CD14-positive monocyte (primary cell): ENCODE measurements at regions not wholly inside any gene's neighbourhood (a gene's known extent, or its start where the extent isn't known, plus 50 kb on each side); places are given as distances from the start of the nearest gene placed in this dataset.

ENCODE experiments used
- DNase-seq, 3 donors: peaks; one replicate each; pipeline ENCODE4 v3.0.0-alpha.2; 2011 to 2022
- H2AFZ ChIP-seq: 2 replicates; pipeline ENCODE4 v1.6.0; 2012; ENCODE audit warnings: mild to moderate bottlenecking, low read depth, low read length, inconsistent platforms; ENCODE audit not compliant: insufficient read depth, poor library complexity, severe bottlenecking
- H3K27ac ChIP-seq, 2 donors: 1 replicate in 1 of 2; 2 replicates in 1 of 2; pipeline ENCODE4 v1.5.1; 2012 to 2013; ENCODE audit warnings: low read length in 2 of 2, control low read depth in 1 of 2, inconsistent platforms in 1 of 2, low read depth in 1 of 2, mild to moderate bottlenecking in 1 of 2
- H3K27me3 ChIP-seq, 2 donors: one replicate each; pipeline versions ENCODE4 v1.6.0 to v1.6.1; 2011 to 2013; ENCODE audit warnings: low read length in 2 of 2; ENCODE audit not compliant: control insufficient read depth in 2 of 2, insufficient read depth in 2 of 2
- H3K36me3 ChIP-seq, 2 donors: replicated peaks in 1 of 2; 1 replicate in 1 of 2; 2 replicates in 1 of 2; pipeline versions ENCODE4 v1.5.1 to v1.6.1; 2012 to 2013; ENCODE audit warnings: low read length in 2 of 2, control low read depth in 1 of 2, inconsistent platforms in 1 of 2, mild to moderate bottlenecking in 1 of 2; ENCODE audit not compliant: insufficient read depth in 2 of 2, control insufficient read depth in 1 of 2
- H3K4me1 ChIP-seq, 2 donors: 1 replicate in 1 of 2; 2 replicates in 1 of 2; pipeline versions ENCODE4 v1.5.1 to v1.6.1; 2012 to 2013; ENCODE audit warnings: low read length in 2 of 2, control low read depth in 1 of 2, inconsistent platforms in 1 of 2, mild to moderate bottlenecking in 1 of 2, moderate library complexity in 1 of 2; ENCODE audit not compliant: insufficient read depth in 2 of 2, control insufficient read depth in 1 of 2
- H3K4me2 ChIP-seq: replicated peaks from 2 replicates; pipeline ENCODE3; 2012; ENCODE audit warnings: low read length, moderate library complexity, mild to moderate bottlenecking; ENCODE audit not compliant: poor library complexity, severe bottlenecking; ENCODE audit errors: extremely low read depth
- H3K4me3 ChIP-seq, 3 experiments: fragments of 200-600 bp in 1 of 3; sonication (generic) in 1 of 3; replicated peaks in 1 of 3; 1 replicate in 2 of 3; 2 replicates in 1 of 3; pipeline ENCODE4 v1.5.1; 2011 to 2013; ENCODE audit warnings: low read length in 3 of 3, mild to moderate bottlenecking in 3 of 3, control low read depth in 2 of 3, low read depth in 2 of 3, inconsistent platforms in 1 of 3, moderate library complexity in 1 of 3
- H3K79me2 ChIP-seq: 2 replicates; pipeline ENCODE4 v1.6.0; 2012; ENCODE audit warnings: mild to moderate bottlenecking, control low read depth, inconsistent platforms, low read length, moderate library complexity; ENCODE audit not compliant: insufficient read depth
- H3K9ac ChIP-seq: 2 replicates; pipeline ENCODE4 v1.6.0; 2017; ENCODE audit warnings: low read length, mild to moderate bottlenecking; ENCODE audit not compliant: insufficient read depth, poor library complexity, severe bottlenecking
- H3K9me3 ChIP-seq, 2 donors: replicated peaks in 1 of 2; 1 replicate in 1 of 2; 2 replicates in 1 of 2; pipeline versions ENCODE4 v1.5.1 to v1.6.1; 2012 to 2013; ENCODE audit warnings: low read length in 2 of 2, control low read depth in 1 of 2; ENCODE audit not compliant: control insufficient read depth in 1 of 2, insufficient read depth in 1 of 2
- H4K20me1 ChIP-seq: 2 replicates; pipeline ENCODE4 v1.6.0; 2012; ENCODE audit warnings: mild to moderate bottlenecking, low read length, control low read depth, moderate library complexity; ENCODE audit not compliant: insufficient read depth
- H3K27ac Mint-ChIP-seq, 7 donors: one replicate each; pipeline ENCODE4 v1.8.0; 2020; ENCODE audit warnings: mild to moderate bottlenecking in 7 of 7, mixed read lengths in 7 of 7, moderate library complexity in 6 of 7, inconsistent platforms in 2 of 7
- H3K27me3 Mint-ChIP-seq, 3 donors: one replicate each; pipeline ENCODE4 v1.8.0; 2021 to 2022; ENCODE audit warnings: low read depth in 3 of 3, mild to moderate bottlenecking in 3 of 3, mixed read lengths in 3 of 3, moderate library complexity in 3 of 3, inconsistent platforms in 1 of 3
- H3K36me3 Mint-ChIP-seq, 2 donors: one replicate each; pipeline ENCODE4 v1.8.0; 2020; ENCODE audit warnings: mixed read lengths in 2 of 2, inconsistent platforms in 1 of 2, mild to moderate bottlenecking in 1 of 2
- H3K4me1 Mint-ChIP-seq: one replicate; pipeline ENCODE4 v1.8.0; 2020; ENCODE audit warnings: mild to moderate bottlenecking, mixed read lengths
- H3K4me3 Mint-ChIP-seq, 2 donors: one replicate each; pipeline ENCODE4 v1.8.0; 2020; ENCODE audit warnings: mild to moderate bottlenecking in 2 of 2, mixed read lengths in 2 of 2, moderate library complexity in 1 of 2
- H3K9me3 Mint-ChIP-seq, 7 donors: one replicate each; pipeline ENCODE4 v1.8.0; 2020 to 2022; ENCODE audit warnings: mixed read lengths in 7 of 7, mild to moderate bottlenecking in 6 of 7, moderate library complexity in 6 of 7, inconsistent platforms in 2 of 7
- WGBS: methylation state at CpG from one replicate; pipeline ENCODE4 v1.1.5; 2013; ENCODE audit warnings: missing lambda C conversion rate; ENCODE audit not compliant: insufficient coverage; 5-methylcytosine and 5-hydroxymethylcytosine counted together
- intact Hi-C, 2 donors: fragments of 100-400 bp; cut with micrococcal nuclease; formaldehyde crosslinking; loops; one replicate each; pipeline versions ENCODE4 v1.15.0 to v1.15.1; 2023
- TF ChIP-seq, protein P1 (sequence below): fragments of 200-600 bp; IDR thresholded peaks from one replicate; pipeline ENCODE4 v1.8.0; 2022; ENCODE audit warnings: antibody characterized with exemption, mild to moderate bottlenecking

DNA sequence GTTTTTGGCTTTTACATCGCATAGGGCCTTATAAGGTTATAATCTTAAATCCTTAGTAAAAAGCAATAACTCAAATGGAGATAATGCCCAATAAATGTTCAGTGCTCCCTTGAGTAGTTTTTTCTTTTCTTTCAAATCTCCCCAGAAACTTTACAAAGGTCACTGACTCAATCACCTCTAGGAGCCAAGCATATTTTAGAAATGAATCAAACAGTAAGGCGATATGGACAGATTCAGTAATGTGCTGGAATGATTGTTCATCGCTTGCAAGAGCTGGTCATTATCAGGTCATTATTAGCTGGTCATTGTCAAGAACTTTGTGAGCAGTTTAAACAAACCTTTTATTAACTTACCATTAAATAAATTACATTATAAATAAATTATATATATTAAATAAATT, 130.4 kb upstream of the SLIT3 start:
- Mint-ChIP-seq H3K4me3 (no peak overlapping the region), H3K27ac (no peak overlapping the region), H3K9me3 (peaks cover 0 to 3% (median 0%) of the 10 kb centered on the region in 7 donors), H3K36me3 (no peaks in the 10 kb centered on the region), H3K27me3 (peaks cover under 1 to 5% (median 2%) of the 10 kb centered on the region in 3 donors), H3K4me1 (no peaks in the 10 kb centered on the region)
- TF ChIP-seq, protein P1, sequence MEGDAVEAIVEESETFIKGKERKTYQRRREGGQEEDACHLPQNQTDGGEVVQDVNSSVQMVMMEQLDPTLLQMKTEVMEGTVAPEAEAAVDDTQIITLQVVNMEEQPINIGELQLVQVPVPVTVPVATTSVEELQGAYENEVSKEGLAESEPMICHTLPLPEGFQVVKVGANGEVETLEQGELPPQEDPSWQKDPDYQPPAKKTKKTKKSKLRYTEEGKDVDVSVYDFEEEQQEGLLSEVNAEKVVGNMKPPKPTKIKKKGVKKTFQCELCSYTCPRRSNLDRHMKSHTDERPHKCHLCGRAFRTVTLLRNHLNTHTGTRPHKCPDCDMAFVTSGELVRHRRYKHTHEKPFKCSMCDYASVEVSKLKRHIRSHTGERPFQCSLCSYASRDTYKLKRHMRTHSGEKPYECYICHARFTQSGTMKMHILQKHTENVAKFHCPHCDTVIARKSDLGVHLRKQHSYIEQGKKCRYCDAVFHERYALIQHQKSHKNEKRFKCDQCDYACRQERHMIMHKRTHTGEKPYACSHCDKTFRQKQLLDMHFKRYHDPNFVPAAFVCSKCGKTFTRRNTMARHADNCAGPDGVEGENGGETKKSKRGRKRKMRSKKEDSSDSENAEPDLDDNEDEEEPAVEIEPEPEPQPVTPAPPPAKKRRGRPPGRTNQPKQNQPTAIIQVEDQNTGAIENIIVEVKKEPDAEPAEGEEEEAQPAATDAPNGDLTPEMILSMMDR: no peak
- H3K9me3 ChIP-seq: no peaks in the 10 kb centered on the region
- H2AFZ ChIP-seq: no peak overlapping the region
- H4K20me1 ChIP-seq: no peaks in the 10 kb centered on the region
- no peaks in the 10 kb centered on the region for H3K36me3 ChIP-seq
- no peaks in the 10 kb centered on the region for H3K4me1 ChIP-seq
- H3K27ac ChIP-seq: no peak overlapping the region
- H3K9ac ChIP-seq: no peak overlapping the region
- DNase-seq: no peak
- no CpG with 5 or more reads among the region's 3 CpGs for WGBS
- no peak overlapping the region for H3K4me3 ChIP-seq
- no peaks in the 10 kb centered on the region for H3K27me3 ChIP-seq
- intact Hi-C loops: no loop called here
- H3K79me2 ChIP-seq: no peaks in the 10 kb centered on the region
- no peak overlapping the region for H3K4me2 ChIP-seq

- peaks cover 1 to 5% (median 2%) of the 10 kb centered on the region in 3 donors for H3K27me3 Mint-ChIP-seq
- Histone ChIP-seq H3K4me2 (no peak overlapping the region), H2AFZ (no peak overlapping the region), H3K9me3 (no peaks in the 10 kb centered on the region), H3K4me1 (no peaks in the 10 kb centered on the region), H3K36me3 (no peaks in the 10 kb centered on the region), H3K27ac (no peak overlapping the region), H4K20me1 (no peaks in the 10 kb centered on the region), H3K9ac (no peak overlapping the region), H3K27me3 (no peaks in the 10 kb centered on the region), H3K79me2 (no peaks in the 10 kb centered on the region), H3K4me3 (no peak overlapping the region)
- H3K36me3 Mint-ChIP-seq: no peaks in the 10 kb centered on the region
- WGBS: no CpG with 5 or more reads among the region's 1 CpG
- intact Hi-C loops: no loop called here
- peaks cover 0 to 3% (median 0%) of the 10 kb centered on the region in 7 donors for H3K9me3 Mint-ChIP-seq
- DNase-seq: no peak
- no peaks in the 10 kb centered on the region for H3K4me1 Mint-ChIP-seq
- no peak overlapping the region for H3K4me3 Mint-ChIP-seq
- H3K27ac Mint-ChIP-seq: no peak overlapping the region
- TF ChIP-seq, protein P1: no peak
Observed at GRCh38 chr5:169430671-169431070, 129.7 kb upstream of the SLIT3 start.
